ENCODE measurements at regions not wholly inside any gene's neighbourhood (a gene's known extent, or its start where the extent isn't known, plus 50 kb on each side); places are given as distances from the start of the nearest gene placed in this dataset.

DNA sequence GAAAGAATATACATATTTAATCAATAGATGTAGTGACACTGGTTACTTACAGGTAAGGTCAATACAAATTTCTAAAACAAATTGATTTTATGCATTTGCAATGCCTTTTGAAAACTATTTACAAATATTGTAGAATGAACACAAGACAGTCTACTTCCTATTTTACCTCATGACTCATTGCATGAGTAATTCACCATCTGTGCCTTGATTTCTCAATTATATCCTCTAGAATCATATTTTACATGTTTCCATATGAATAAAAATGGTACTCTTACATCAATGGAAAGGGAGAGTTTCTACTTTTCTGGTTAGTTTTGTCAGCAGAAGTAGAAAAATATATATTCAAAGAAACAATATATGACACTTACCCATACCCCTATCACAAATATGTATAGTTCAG is 203.8 kb upstream of the CDH7 start:
- H3K79me2 ChIP-seq (ENCODE audit: insufficient read depth, low read depth, low read length) = no peaks in the 10 kb centered on the region
- DNase-seq (ENCODE audit: low spot score) = no peak
- BruUV-seq (replicated peaks) = no TSS peak
- no peaks in the 10 kb centered on the region for H3K9me3 ChIP-seq (ENCODE audit: low read length)
- TF ChIP-seq EZH2phosphoT487 (IDR thresholded peaks at IDR 0.05; ENCODE audit: borderline replicate concordance, low read depth, low read length) (no peak), CTCF (conservative IDR thresholded peaks at IDR 0.05; ENCODE audit: low read length) (no peak)
- H3K36me3 ChIP-seq (ENCODE audit: insufficient read depth, low read length) = no peaks in the 10 kb centered on the region
- no peaks in the 10 kb centered on the region for H3K4me1 ChIP-seq (ENCODE audit: insufficient read depth, low read length, poor library complexity, severe bottlenecking)
- no peaks in the 10 kb centered on the region for H4K20me1 ChIP-seq (ENCODE audit: insufficient read depth, low read length)
- H2AFZ ChIP-seq (ENCODE audit: low read length) = no peak overlapping the region
- H3K4me2 ChIP-seq (ENCODE audit: low read length) = no peak overlapping the region
- H3K27ac ChIP-seq (ENCODE audit: low read depth, low read length, poor library complexity, severe bottlenecking) = no peak overlapping the region
- intact Hi-C loops (cut with micrococcal nuclease; ENCODE audit: unreplicated experiment) = no loop called here
- no peak overlapping the region for H3K4me3 ChIP-seq (ENCODE audit: low read depth, low read length, poor library complexity, severe bottlenecking)
- CTCF ChIA-PET (ENCODE audit: unreplicated experiment) = no interaction called here
- H3K9me2 ChIP-seq (ENCODE audit: insufficient read depth, low read length) = no peaks in the 10 kb centered on the region
- POLR2A ChIA-PET = no interaction called here

DNA sequence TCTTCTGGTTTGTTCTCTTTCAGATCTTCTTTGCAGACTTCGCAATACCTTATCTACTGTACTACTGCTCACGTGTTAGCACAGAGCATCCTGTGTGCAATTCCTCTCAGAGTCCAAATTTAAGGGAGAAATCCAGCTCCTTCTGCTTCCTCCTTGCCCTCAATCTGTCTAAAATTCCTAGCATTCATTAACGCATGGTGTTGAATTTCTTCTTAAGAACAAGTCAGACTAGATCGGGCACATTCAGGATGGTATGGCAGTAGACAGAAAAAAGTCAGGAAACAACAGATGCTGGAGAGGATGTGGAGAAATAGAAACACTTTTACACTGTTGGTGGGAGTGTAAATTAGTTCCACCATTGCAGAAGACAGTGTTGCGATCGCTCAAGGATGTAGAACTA is 206.1 kb upstream of the CDH7 start:
- no TSS peak for BruUV-seq (replicated peaks)
- ChIA-PET POLR2A (no interaction called here), CTCF (ENCODE audit: unreplicated experiment) (no interaction called here)
- H3K4me1 ChIP-seq (ENCODE audit: insufficient read depth, low read length, poor library complexity, severe bottlenecking) = no peaks in the 10 kb centered on the region
- no peaks in the 10 kb centered on the region for H3K9me2 ChIP-seq (ENCODE audit: insufficient read depth, low read length)
- H2AFZ ChIP-seq (ENCODE audit: low read length) = no peak overlapping the region
- H3K27ac ChIP-seq (ENCODE audit: low read depth, low read length, poor library complexity, severe bottlenecking) = no peak overlapping the region
- no peaks in the 10 kb centered on the region for H3K36me3 ChIP-seq (ENCODE audit: insufficient read depth, low read length)
- no peak for DNase-seq (ENCODE audit: low spot score)
- no peak overlapping the region for H3K4me2 ChIP-seq (ENCODE audit: low read length)
- no peaks in the 10 kb centered on the region for H4K20me1 ChIP-seq (ENCODE audit: insufficient read depth, low read length)
- no peak for TF ChIP-seq EZH2phosphoT487 (IDR thresholded peaks at IDR 0.05; ENCODE audit: borderline replicate concordance, low read depth, low read length)
- no peak for TF ChIP-seq CTCF (conservative IDR thresholded peaks at IDR 0.05; ENCODE audit: low read length)
- no peaks in the 10 kb centered on the region for H3K9me3 ChIP-seq (ENCODE audit: low read length)
- no peaks in the 10 kb centered on the region for H3K79me2 ChIP-seq (ENCODE audit: insufficient read depth, low read depth, low read length)
- intact Hi-C loops (cut with micrococcal nuclease; ENCODE audit: unreplicated experiment) = no loop called here
- no peak overlapping the region for H3K4me3 ChIP-seq (ENCODE audit: low read depth, low read length, poor library complexity, severe bottlenecking)

GRCh38 chr18:65527879-65528633 is 222.8 kb upstream of the CDH7 start:
- TF ChIP-seq EZH2phosphoT487 (IDR thresholded peaks at IDR 0.05; ENCODE audit: borderline replicate concordance, low read depth, low read length) = no peak
- TF ChIP-seq CTCF (conservative IDR thresholded peaks at IDR 0.05; ENCODE audit: low read length) = no peak
- CTCF ChIA-PET (ENCODE audit: unreplicated experiment) = no interaction called here
- Histone ChIP-seq H3K36me3 (ENCODE audit: insufficient read depth, low read length) (no peaks in the 10 kb centered on the region), H3K79me2 (ENCODE audit: insufficient read depth, low read depth, low read length) (no peaks in the 10 kb centered on the region), H3K9me2 (ENCODE audit: insufficient read depth, low read length) (no peaks in the 10 kb centered on the region), H3K9me3 (ENCODE audit: low read length) (no peaks in the 10 kb centered on the region), H2AFZ (ENCODE audit: low read length) (no peak overlapping the region), H3K27ac (ENCODE audit: low read depth, low read length, poor library complexity, severe bottlenecking) (no peak overlapping the region), H3K4me3 (ENCODE audit: low read depth, low read length, poor library complexity, severe bottlenecking) (no peak overlapping the region), H3K4me1 (ENCODE audit: insufficient read depth, low read length, poor library complexity, severe bottlenecking) (no peaks in the 10 kb centered on the region), H4K20me1 (ENCODE audit: insufficient read depth, low read length) (no peaks in the 10 kb centered on the region), H3K4me2 (ENCODE audit: low read length) (no peak overlapping the region)
- no TSS peak for BruUV-seq (replicated peaks)
- intact Hi-C loops (cut with micrococcal nuclease; ENCODE audit: unreplicated experiment) = no loop called here
- POLR2A ChIA-PET = no interaction called here
- DNase-seq (ENCODE audit: low spot score) = no peak
